COR-L47 (cell line): ENCODE measurements at regions not wholly inside any gene's neighbourhood (a gene's known extent, or its start where the extent isn't known, plus 50 kb on each side); places are given as distances from the start of the nearest gene placed in this dataset.
A peak's percentile ranks its signal among the peaks of the same experiment; 100 is the strongest.
"Not testable (repeated sequence)": the region's sequence is repeated elsewhere in the genome, so short reads cannot be mapped to it uniquely, and the experiment has no call there.

ENCODE experiments used
- DNase-seq: peaks from one replicate; lab custom pipeline; 2025; lab: John Stamatoyannopoulos, UW

- no peak for DNase-seq
Observed at GRCh38 chr3:139201446-139202225, 142.2 kb upstream of the MRPS22 start.

GRCh38 chr3:139202226-139202958 is 141.4 kb upstream of the MRPS22 start:
- peak; percentile 16 for DNase-seq

GRCh38 chr3:139202959-139203349 is 140.9 kb upstream of the MRPS22 start:
- no peak for DNase-seq

- DNase-seq: no peak
Observed at GRCh38 chr3:139203752-139204151, 140.1 kb upstream of the MRPS22 start.

- no peak for DNase-seq
Observed at GRCh38 chr3:139204728-139205127, 139.1 kb upstream of the MRPS22 start.

GRCh38 chr3:139213936-139214335 is 129.9 kb upstream of the MRPS22 start:
- no peak for DNase-seq

- no peak for DNase-seq
Observed at GRCh38 chr3:139216958-139217357, 126.9 kb upstream of the MRPS22 start.

- DNase-seq: no peak
Observed at GRCh38 chr3:139217633-139218032, 126.2 kb upstream of the MRPS22 start.

- DNase-seq: no peak
Observed at GRCh38 chr3:139218046-139218445, 125.8 kb upstream of the MRPS22 start.

GRCh38 chr3:139219463-139219862 is 124.4 kb upstream of the MRPS22 start:
- no peak for DNase-seq

GRCh38 chr3:139222100-139222657 is 121.6 kb upstream of the MRPS22 start:
- DNase-seq: no peak

GRCh38 chr3:139225548-139225947 is 118.3 kb upstream of the MRPS22 start:
- no peak for DNase-seq

- DNase-seq: no peak
Observed at GRCh38 chr3:139226731-139227130, 117.1 kb upstream of the MRPS22 start.

GRCh38 chr3:139227165-139227564 is 116.7 kb upstream of the MRPS22 start:
- DNase-seq: no peak

GRCh38 chr3:139227827-139228226 is 116.0 kb upstream of the MRPS22 start:
- no peak for DNase-seq

- no peak for DNase-seq
Observed at GRCh38 chr3:139230391-139230790, 113.4 kb upstream of the MRPS22 start.

- DNase-seq: no peak
Observed at GRCh38 chr3:139231555-139232281, 112.1 kb upstream of the MRPS22 start.

- DNase-seq: not testable (repeated sequence)
Observed at GRCh38 chr3:139232341-139232740, 111.5 kb upstream of the MRPS22 start.

- DNase-seq: no peak
Observed at GRCh38 chr3:139234491-139234890, 109.3 kb upstream of the MRPS22 start.

- no peak for DNase-seq
Observed at GRCh38 chr3:139235192-139235591, 108.6 kb upstream of the MRPS22 start.

GRCh38 chr3:139236336-139236735 is 107.5 kb upstream of the MRPS22 start:
- DNase-seq: no peak

GRCh38 chr3:139238281-139239030 is 105.4 kb upstream of the MRPS22 start:
- no peak for DNase-seq
